AG04450 (cell line): ENCODE measurements at regions not wholly inside any gene's neighbourhood (a gene's known extent, or its start where the extent isn't known, plus 50 kb on each side); places are given as distances from the start of the nearest gene placed in this dataset.

Experiments
- CTCF ChIA-PET: fragments of 300-600, 350-600 bp; formaldehyde crosslinking; extraction: SDS; loops from one replicate; lab custom pipeline; 2022; ENCODE audit warnings: antibody characterized with exemption, inconsistent platforms; lab: Charles Lee
- POLR2A ChIA-PET: fragments of 350-600 bp; formaldehyde crosslinking; extraction: SDS; loops from one replicate; lab custom pipeline; 2021; ENCODE audit warnings: antibody characterized with exemption, inconsistent platforms; lab: Yijun Ruan, JAX
- DNase-seq: peaks from one replicate; pipeline ENCODE4 v3.0.0-alpha.2; 2011; ENCODE audit warnings: low read depth, low spot score
- H3K27ac ChIP-seq: one replicate; pipeline ENCODE4 v1.5.1; 2012; ENCODE audit warnings: low read depth, low read length, control low read depth
- H3K27me3 ChIP-seq: one replicate; pipeline ENCODE4 v1.6.0; 2012; ENCODE audit warnings: low read length; ENCODE audit not compliant: control insufficient read depth, insufficient read depth
- H3K4me3 ChIP-seq: 2 replicates; pipeline ENCODE4 v1.5.1; 2011; ENCODE audit warnings: mild to moderate bottlenecking, low read depth, low read length, control low read depth
- H3K9me3 ChIP-seq: 2 replicates; pipeline ENCODE4 v1.5.1; 2012; ENCODE audit warnings: low read length; ENCODE audit not compliant: control insufficient read depth, insufficient read depth
- CTCF ChIP-seq: IDR thresholded peaks from 2 replicates; pipeline ENCODE4 v1.5.1; 2011; ENCODE audit warnings: low read depth, low read length, control low read depth, inconsistent platforms

- TF ChIP-seq CTCF, result peak; percentile 95
- peak; percentile 23 for DNase-seq
- H3K4me3 ChIP-seq, result no peak overlapping the region
- ChIA-PET CTCF (interaction anchor here (0.6 to 11.4 kb wide), 12 partner anchors 9 to 860 kb away, joined by 3 to 157 read pairs (median 4); no protein-coding TSS in a partner anchor), POLR2A (no interaction called here)
- no peaks in the 10 kb centered on the region for H3K9me3 ChIP-seq
- H3K27me3 ChIP-seq, result no peaks in the 10 kb centered on the region
- H3K27ac ChIP-seq, result no peak overlapping the region
Measured at GRCh38 chr16:72241930-72242329, 70.0 kb upstream of the PMFBP1 start.

- POLR2A ChIA-PET, result no interaction called here
- no peak overlapping the region for H3K27ac ChIP-seq
Measured at GRCh38 chr16:72241008-72241407, 69.1 kb upstream of the PMFBP1 start.

GRCh38 chr16:72240466-72240865 is 68.5 kb upstream of the PMFBP1 start:
- Histone ChIP-seq H3K9me3 (no peaks in the 10 kb centered on the region), H3K27ac (no peak overlapping the region), H3K27me3 (no peaks in the 10 kb centered on the region), H3K4me3 (no peak overlapping the region)
- DNase-seq, result no peak
- CTCF ChIA-PET, result interaction anchor here (0.6 to 11.4 kb wide), 2 partner anchors 180 to 227 kb away, joined by 4 to 157 read pairs; no protein-coding TSS in a partner anchor
- POLR2A ChIA-PET, result no interaction called here
- no peak for TF ChIP-seq CTCF

More at GRCh38 chr16:72241008-72241407, 69.1 kb upstream of the PMFBP1 start:
- Histone ChIP-seq H3K9me3 (no peaks in the 10 kb centered on the region), H3K4me3 (no peak overlapping the region), H3K27me3 (no peaks in the 10 kb centered on the region)
- no peak for TF ChIP-seq CTCF
- CTCF ChIA-PET, result interaction anchor here (0.6 to 11.4 kb wide), 4 partner anchors 159 to 457 kb away, joined by 3 to 157 read pairs (median 6); no protein-coding TSS in a partner anchor
- DNase-seq, result no peak

- no peak for DNase-seq
- no peak for TF ChIP-seq CTCF
- Histone ChIP-seq H3K9me3 (no peaks in the 10 kb centered on the region), H3K27ac (no peak overlapping the region), H3K27me3 (no peaks in the 10 kb centered on the region), H3K4me3 (no peak overlapping the region)
- ChIA-PET POLR2A (no interaction called here), CTCF (interaction anchor here (1.4 kb wide), 1 partner anchor 230 kb away, joined by 4 read pairs; no protein-coding TSS in a partner anchor)
Measured at GRCh38 chr16:72236866-72237265, 64.9 kb upstream of the PMFBP1 start.

GRCh38 chr16:72234387-72234786 is 62.4 kb upstream of the PMFBP1 start:
- Histone ChIP-seq H3K4me3 (no peak overlapping the region), H3K27ac (no peak overlapping the region), H3K9me3 (no peaks in the 10 kb centered on the region), H3K27me3 (no peaks in the 10 kb centered on the region)
- ChIA-PET POLR2A (no interaction called here), CTCF (interaction anchor here (0.9 kb wide), 1 partner anchor 166 kb away, joined by 3 read pairs; no protein-coding TSS in a partner anchor)
- DNase-seq, result no peak
- no peak for TF ChIP-seq CTCF
